Astrocyte of the cerebellum (primary cell): ENCODE measurements at regions not wholly inside any gene's neighbourhood (a gene's known extent, or its start where the extent isn't known, plus 50 kb on each side); places are given as distances from the start of the nearest gene placed in this dataset.
A peak's percentile ranks its signal among the peaks of the same experiment; 100 is the strongest.

Source experiments
- DNase-seq: peaks from one replicate; pipeline ENCODE4 v3.0.0-alpha.2; 2011; ENCODE audit warnings: low read depth
- H3K4me3 ChIP-seq: 2 replicates; pipeline ENCODE4 v1.5.1; 2011; ENCODE audit warnings: mild to moderate bottlenecking, low read depth, low read length, moderate library complexity
- in situ Hi-C: cut with HindIII; loops from 2 replicates; pipeline ENCODE4 v1.10.0; 2017; ENCODE audit warnings: low sequenced_read_pairs
- TF ChIP-seq, protein P1 (sequence below): IDR thresholded peaks from 2 replicates; pipeline ENCODE4 v1.5.1; 2012; ENCODE audit warnings: low read length, low read depth, moderate library complexity, mild to moderate bottlenecking; ENCODE audit errors: missing control alignments

DNA sequence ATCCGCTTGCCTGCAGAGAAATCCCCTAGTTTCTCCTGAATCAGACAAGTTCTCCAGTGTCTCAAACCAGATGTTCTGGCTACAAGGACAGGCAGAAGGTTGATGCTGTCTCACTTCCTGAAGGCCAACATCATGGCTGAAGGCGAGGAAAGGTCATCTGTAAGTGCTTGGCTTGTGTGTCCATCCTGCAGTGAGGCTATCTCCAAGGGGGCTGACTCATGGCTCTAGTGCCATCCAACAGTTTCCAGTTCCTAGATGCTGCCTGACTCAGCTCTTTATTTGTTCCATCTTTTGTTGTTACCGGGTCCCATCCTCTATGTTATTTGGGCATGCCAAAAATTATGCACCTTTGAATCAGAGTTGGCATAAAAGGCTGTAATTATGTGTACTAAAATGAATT is 232.1 kb upstream of the TBX3 start:
- no peak overlapping the region for H3K4me3 ChIP-seq
- in situ Hi-C loops = no loop called here
- TF ChIP-seq, protein P1, sequence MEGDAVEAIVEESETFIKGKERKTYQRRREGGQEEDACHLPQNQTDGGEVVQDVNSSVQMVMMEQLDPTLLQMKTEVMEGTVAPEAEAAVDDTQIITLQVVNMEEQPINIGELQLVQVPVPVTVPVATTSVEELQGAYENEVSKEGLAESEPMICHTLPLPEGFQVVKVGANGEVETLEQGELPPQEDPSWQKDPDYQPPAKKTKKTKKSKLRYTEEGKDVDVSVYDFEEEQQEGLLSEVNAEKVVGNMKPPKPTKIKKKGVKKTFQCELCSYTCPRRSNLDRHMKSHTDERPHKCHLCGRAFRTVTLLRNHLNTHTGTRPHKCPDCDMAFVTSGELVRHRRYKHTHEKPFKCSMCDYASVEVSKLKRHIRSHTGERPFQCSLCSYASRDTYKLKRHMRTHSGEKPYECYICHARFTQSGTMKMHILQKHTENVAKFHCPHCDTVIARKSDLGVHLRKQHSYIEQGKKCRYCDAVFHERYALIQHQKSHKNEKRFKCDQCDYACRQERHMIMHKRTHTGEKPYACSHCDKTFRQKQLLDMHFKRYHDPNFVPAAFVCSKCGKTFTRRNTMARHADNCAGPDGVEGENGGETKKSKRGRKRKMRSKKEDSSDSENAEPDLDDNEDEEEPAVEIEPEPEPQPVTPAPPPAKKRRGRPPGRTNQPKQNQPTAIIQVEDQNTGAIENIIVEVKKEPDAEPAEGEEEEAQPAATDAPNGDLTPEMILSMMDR = no peak
- DNase-seq = no peak

DNA sequence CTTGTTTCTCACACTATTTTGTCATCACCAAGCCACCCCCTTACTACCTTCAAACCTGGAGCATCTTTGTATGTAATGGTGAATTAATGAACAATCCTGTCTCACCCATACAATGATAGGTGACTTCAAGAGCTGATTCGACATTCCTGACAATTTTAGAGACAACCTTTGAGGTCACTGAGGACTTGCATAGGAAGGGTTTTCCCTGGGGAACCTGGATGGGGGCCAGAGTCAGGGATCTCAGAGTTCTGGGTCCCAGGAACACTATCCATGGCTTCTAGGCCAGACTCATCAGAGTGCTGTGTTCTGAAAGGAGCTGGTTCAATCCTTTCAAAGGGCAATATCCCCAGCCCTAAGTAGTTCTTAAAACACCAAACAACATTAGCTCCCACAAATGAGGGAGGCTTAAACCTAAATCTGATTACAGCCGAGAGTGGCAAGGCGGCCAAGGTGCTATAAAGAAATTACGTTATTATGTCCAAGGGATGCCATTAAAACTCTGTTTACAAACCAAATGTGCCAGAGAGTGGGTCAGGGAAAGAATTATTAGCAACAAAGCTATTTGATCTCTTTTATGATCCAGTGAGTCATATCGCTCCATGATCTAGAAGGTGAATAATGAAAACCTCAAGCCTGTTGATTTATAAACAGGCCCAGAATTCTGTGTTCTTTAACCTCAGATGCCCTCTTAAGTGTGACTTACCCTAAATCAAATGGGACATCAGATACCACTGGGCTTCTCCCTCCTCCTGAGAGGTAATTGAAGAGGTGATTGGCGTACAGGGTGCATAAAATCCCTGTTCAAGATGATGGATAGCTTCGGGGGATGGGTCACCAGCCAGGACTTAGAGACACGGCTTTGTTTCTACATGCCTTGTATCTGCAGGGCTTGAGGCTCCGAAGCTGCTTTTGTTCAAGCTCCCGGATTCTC is 230.2 kb upstream of the TBX3 start:
- in situ Hi-C loops = no loop called here
- TF ChIP-seq, protein P1 = no peak
- peak; percentile 48 for DNase-seq
- H3K4me3 ChIP-seq = no peak overlapping the region

- H3K4me3 ChIP-seq = no peak overlapping the region
- DNase-seq = no peak
- in situ Hi-C loops = no loop called here
- TF ChIP-seq, protein P1 = no peak
These were observed 228.8 kb upstream of the TBX3 start for GRCh38 chr12:114912811-114913210.

GRCh38 chr12:114911196-114911595 is 227.2 kb upstream of the TBX3 start:
- in situ Hi-C loops = no loop called here
- DNase-seq = no peak
- TF ChIP-seq, protein P1 = no peak
- H3K4me3 ChIP-seq = no peak overlapping the region

DNA sequence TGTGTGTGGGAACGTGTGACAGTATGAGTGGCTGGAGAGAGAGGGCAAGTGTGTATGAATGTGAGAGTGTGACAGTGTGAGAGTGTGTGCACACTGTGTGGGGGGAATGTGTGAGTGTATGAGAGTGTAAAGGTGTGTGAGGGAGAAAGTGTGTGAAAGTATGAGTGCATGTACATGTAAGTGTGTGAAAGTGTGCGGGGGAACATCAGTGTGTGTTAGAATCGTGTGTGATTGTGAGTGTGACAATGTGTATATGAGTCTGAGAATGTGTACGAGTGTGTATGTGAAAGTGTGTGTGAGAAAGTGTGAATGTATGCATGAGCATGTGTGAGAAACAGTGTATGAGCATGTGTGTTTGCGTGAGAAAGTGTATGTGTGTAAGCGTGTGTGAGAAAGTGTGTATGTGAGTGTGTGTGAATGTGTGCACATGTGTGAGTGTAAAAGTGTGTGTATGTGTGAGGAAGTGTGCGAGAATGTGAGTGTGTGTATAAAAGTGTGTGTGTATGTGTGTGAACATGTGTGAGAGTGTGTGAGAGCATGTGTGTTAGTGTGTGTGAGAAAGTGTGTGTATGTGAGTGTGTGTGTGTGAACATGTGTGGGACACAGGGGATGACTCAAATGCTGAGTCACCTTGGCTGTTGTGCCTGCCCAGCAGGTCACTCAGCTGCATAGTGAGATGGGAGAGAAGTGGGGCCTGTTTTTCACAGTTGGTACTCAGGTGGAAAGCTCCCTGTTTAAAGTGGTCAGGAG is 220.5 kb upstream of the TBX3 start:
- no peak for DNase-seq

DNA sequence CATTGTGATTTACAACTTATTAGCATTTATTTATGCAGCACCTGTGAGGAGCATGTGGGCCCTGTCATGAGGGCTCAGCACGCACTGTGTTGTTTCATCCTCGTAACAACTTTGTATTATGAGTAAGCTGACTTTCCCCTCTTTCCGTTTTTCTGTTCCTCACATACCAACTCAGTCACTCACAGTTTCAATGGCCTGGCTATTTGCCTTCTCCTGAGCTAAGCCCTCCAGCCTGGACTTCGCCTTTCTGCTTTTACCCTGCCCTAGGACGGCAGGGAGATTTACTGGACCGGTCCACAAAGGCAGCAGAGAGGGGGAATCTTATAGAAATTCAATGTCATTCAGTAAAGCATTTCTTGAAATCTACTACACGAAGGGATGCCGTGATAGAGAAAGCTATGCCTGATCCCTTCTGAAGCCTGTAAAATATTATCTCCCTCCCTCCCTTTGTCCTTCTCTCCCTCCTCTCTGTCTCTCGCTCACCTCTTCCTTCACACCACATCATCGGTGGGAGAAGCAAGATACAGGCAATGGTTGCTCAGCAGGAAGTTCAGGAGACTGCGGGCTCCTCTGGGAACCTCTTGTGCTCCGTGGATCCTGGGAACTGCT is 219.2 kb upstream of the TBX3 start:
- in situ Hi-C loops = no loop called here
- H3K4me3 ChIP-seq = peak overlapping the region; percentile 25
- peak; percentile 37 for DNase-seq
- TF ChIP-seq, protein P1 = no peak

More for the DNA sequence above, 220.5 kb upstream of the TBX3 start:
- TF ChIP-seq, protein P1 = no peak
- no peak overlapping the region for H3K4me3 ChIP-seq
- in situ Hi-C loops = no loop called here
